MM.1S (cell line): ENCODE measurements at regions not wholly inside any gene's neighbourhood (a gene's known extent, or its start where the extent isn't known, plus 50 kb on each side); places are given as distances from the start of the nearest gene placed in this dataset.

Experiments used
- DNase-seq: peaks from one replicate; pipeline ENCODE4 v3.0.0-alpha.2; 2015
- H2AFZ ChIP-seq: fragments of 300-600 bp; sonication (generic); 2 replicates; pipeline ENCODE4 v1.6.0; 2016; ENCODE audit warnings: antibody characterized with exemption, low read length
- H3F3A ChIP-seq: fragments of 300-600 bp; sonication (generic); 2 replicates; pipeline ENCODE4 v1.6.1; 2016; ENCODE audit warnings: mild to moderate bottlenecking, antibody characterized with exemption, low read length, moderate library complexity, mixed read lengths; ENCODE audit not compliant: insufficient read depth
- H3K27ac ChIP-seq: fragments of 300-600 bp; sonication (generic); 2 replicates; pipeline ENCODE4 v1.5.1; 2016; ENCODE audit warnings: mild to moderate bottlenecking, low read length
- H3K27me3 ChIP-seq: fragments of 300-600 bp; sonication (generic); replicated peaks from 2 replicates; pipeline ENCODE4 v1.6.0; 2016; ENCODE audit warnings: low read length; ENCODE audit not compliant: insufficient read depth
- H3K36me3 ChIP-seq: fragments of 300-600 bp; sonication (generic); replicated peaks from 2 replicates; pipeline ENCODE4 v1.6.1; 2016; ENCODE audit warnings: mild to moderate bottlenecking, low read length, mixed read lengths; ENCODE audit not compliant: insufficient read depth
- H3K4me1 ChIP-seq: fragments of 300-600 bp; sonication (generic); 2 replicates; pipeline ENCODE4 v1.6.1; 2016; ENCODE audit warnings: low read length, mixed read lengths
- H3K4me2 ChIP-seq: fragments of 300-600 bp; sonication (generic); 2 replicates; pipeline ENCODE4 v1.6.0; 2016; ENCODE audit warnings: low read depth, low read length
- H3K4me3 ChIP-seq: fragments of 300-600 bp; sonication (generic); 2 replicates; pipeline ENCODE4 v1.5.1; 2016; ENCODE audit warnings: low read length, mixed read lengths
- H3K79me2 ChIP-seq: fragments of 300-600 bp; sonication (generic); 2 replicates; pipeline ENCODE4 v1.6.1; 2016; ENCODE audit warnings: mixed run types, low read length, mixed read lengths
- H3K9ac ChIP-seq: fragments of 300-600 bp; sonication (generic); 2 replicates; pipeline ENCODE4 v1.6.1; 2016; ENCODE audit warnings: low read length, mixed read lengths
- H3K9me2 ChIP-seq: fragments of 300-600 bp; sonication (generic); replicated peaks from 2 replicates; pipeline ENCODE4 v1.6.1; 2016; ENCODE audit warnings: mild to moderate bottlenecking, low read length, mixed read lengths; ENCODE audit not compliant: insufficient read depth
- H3K9me3 ChIP-seq: fragments of 300-600 bp; sonication (generic); replicated peaks from 2 replicates; pipeline ENCODE4 v1.6.1; 2016; ENCODE audit warnings: mild to moderate bottlenecking, low read length, mixed read lengths; ENCODE audit not compliant: insufficient read depth
- H4K20me1 ChIP-seq: fragments of 300-600 bp; sonication (generic); 2 replicates; pipeline ENCODE4 v1.6.1; 2016; ENCODE audit warnings: mild to moderate bottlenecking, low read length, moderate library complexity, mixed read lengths; ENCODE audit not compliant: insufficient read depth
- EZH2 ChIP-seq: fragments of 300-600 bp; sonication (generic); optimal IDR thresholded peaks from 2 replicates; pipeline ENCODE3; 2017; ENCODE audit warnings: low read depth, mild to moderate bottlenecking, antibody characterized with exemption, low read length, mixed read lengths
- EZH2phosphoT487 ChIP-seq: fragments of 300-600 bp; sonication (generic); IDR thresholded peaks from 2 replicates; pipeline ENCODE4 v1.6.1; 2018; ENCODE audit warnings: antibody characterized with exemption, low read length
- TF ChIP-seq, protein P1 (sequence below): fragments of 300-600 bp; sonication (generic); IDR thresholded peaks from 2 replicates; pipeline ENCODE4 v1.5.1; 2016; ENCODE audit warnings: antibody characterized with exemption, low read length, mixed read lengths

DNA sequence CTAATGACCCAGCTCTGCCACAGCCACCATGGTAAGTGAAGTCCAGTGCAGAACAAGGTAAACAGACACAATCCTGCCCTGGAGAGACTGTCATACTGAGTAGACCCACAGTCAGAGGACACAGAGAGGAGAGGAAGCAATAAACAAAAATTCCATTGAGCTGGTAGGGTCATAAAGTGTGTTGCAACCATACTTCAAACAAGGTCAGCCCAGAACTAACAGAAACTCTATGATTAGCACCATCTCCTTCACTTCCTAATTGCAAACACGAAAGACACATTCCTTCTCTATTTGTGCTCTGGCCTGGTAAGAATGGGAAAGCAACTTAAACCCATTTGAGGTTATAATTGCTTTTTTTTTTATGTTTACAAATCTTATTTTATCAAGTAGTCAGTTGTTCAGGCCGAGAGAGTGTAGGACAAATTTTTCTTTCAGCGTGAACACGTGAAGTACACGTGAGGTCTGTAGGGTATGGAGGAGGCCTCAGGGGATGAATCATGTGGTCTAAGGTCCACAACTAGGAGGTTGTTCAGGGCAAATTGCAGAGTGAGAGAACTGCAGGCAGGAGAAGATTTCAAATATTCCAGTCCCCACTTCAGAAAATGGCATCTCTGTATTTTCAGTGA, 71.4 kb upstream of the GLS start:
- Histone ChIP-seq H4K20me1 (no peaks in the 10 kb centered on the region), H3K4me3 (no peak overlapping the region), H3K4me2 (no peak overlapping the region), H3K9me3 (no peaks in the 10 kb centered on the region), H3K9ac (no peak overlapping the region), H3K9me2 (no peaks in the 10 kb centered on the region), H2AFZ (no peak overlapping the region), H3F3A (no peaks in the 10 kb centered on the region), H3K27ac (no peak overlapping the region), H3K79me2 (no peaks in the 10 kb centered on the region), H3K4me1 (peaks cover 9% of the 10 kb centered on the region), H3K36me3 (no peaks in the 10 kb centered on the region), H3K27me3 (no peaks in the 10 kb centered on the region)
- DNase-seq: no peak
- TF ChIP-seq, protein P1, sequence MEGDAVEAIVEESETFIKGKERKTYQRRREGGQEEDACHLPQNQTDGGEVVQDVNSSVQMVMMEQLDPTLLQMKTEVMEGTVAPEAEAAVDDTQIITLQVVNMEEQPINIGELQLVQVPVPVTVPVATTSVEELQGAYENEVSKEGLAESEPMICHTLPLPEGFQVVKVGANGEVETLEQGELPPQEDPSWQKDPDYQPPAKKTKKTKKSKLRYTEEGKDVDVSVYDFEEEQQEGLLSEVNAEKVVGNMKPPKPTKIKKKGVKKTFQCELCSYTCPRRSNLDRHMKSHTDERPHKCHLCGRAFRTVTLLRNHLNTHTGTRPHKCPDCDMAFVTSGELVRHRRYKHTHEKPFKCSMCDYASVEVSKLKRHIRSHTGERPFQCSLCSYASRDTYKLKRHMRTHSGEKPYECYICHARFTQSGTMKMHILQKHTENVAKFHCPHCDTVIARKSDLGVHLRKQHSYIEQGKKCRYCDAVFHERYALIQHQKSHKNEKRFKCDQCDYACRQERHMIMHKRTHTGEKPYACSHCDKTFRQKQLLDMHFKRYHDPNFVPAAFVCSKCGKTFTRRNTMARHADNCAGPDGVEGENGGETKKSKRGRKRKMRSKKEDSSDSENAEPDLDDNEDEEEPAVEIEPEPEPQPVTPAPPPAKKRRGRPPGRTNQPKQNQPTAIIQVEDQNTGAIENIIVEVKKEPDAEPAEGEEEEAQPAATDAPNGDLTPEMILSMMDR: no peak
- no peak for TF ChIP-seq EZH2phosphoT487
- TF ChIP-seq EZH2: no peak

DNA sequence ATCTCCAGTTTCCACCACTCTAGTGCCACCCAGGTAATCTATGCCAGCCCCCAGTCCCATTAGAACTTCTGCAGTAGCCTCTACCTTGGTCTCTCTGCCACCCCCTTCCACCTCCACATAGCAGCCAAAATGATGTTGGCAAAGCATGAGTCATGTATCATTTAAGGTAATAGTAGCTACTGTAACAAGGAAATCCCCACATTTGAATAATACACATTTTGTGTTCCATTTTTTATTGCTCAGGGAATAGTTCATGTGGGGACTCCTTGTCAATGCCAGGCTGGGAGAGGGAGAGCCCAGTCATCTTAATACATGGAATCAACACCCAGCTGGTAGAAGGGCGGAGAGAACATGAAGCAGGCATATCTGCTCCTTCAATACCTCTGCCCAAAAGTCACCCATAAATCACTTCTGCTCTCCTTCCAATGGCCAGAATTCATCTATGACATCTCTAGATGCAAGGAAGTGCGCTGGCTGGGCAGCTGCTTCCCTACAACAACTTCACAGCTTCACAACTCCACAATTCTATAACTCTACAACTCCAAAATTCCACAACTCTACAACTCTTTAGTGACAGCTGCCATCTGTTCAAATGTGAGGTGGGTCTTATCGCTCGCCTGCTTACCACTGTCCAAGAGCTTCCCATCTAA, 70.6 kb upstream of the GLS start:
- no peaks in the 10 kb centered on the region for H3K9me3 ChIP-seq
- no peaks in the 10 kb centered on the region for H3K9me2 ChIP-seq
- H4K20me1 ChIP-seq: no peaks in the 10 kb centered on the region
- H3K9ac ChIP-seq: no peak overlapping the region
- peaks cover 9% of the 10 kb centered on the region for H3K4me1 ChIP-seq
- no peak overlapping the region for H2AFZ ChIP-seq
- TF ChIP-seq EZH2 (no peak), EZH2phosphoT487 (no peak)
- TF ChIP-seq, protein P1: no peak
- H3K27ac ChIP-seq: no peak overlapping the region
- no peaks in the 10 kb centered on the region for H3F3A ChIP-seq
- H3K4me2 ChIP-seq: no peak overlapping the region
- DNase-seq: no peak
- no peaks in the 10 kb centered on the region for H3K36me3 ChIP-seq
- H3K79me2 ChIP-seq: no peaks in the 10 kb centered on the region
- no peak overlapping the region for H3K4me3 ChIP-seq
- no peaks in the 10 kb centered on the region for H3K27me3 ChIP-seq

DNA sequence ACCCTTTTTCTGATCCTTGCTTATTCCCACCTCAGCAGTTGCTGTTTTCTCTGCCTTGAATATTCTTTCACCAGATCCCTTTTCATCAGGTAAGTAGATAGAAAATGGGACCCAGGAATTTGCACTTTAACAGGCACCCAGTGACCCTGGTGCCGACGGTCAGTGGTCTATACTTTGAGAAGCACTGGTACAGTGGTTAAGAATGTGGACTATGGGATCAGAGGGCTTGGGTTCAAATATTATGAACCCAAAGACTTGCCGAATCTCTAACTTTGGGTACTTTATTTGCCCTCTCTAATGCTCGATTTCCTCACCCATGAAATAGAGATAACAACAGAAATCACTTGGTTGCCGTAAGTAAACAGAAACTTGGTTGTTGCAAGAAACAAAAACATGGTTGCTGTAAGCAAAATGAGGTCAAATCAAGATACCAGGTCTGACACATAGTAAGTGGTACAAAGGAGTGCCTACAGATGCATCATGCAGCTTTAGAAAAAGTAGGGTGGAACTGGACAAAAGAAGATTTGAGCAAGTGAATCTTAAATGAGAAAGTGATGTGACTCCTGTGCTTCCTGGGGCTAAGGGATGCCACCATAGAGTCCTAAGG, 69.5 kb upstream of the GLS start:
- no peak for DNase-seq
- Histone ChIP-seq H3K9ac (no peak overlapping the region), H3K27me3 (no peaks in the 10 kb centered on the region), H3K27ac (no peak overlapping the region), H3K79me2 (no peaks in the 10 kb centered on the region), H3K4me3 (no peak overlapping the region), H3K4me1 (peaks cover 9% of the 10 kb centered on the region), H2AFZ (no peak overlapping the region), H3K4me2 (no peak overlapping the region), H4K20me1 (no peaks in the 10 kb centered on the region), H3K36me3 (no peaks in the 10 kb centered on the region), H3F3A (no peaks in the 10 kb centered on the region), H3K9me2 (no peaks in the 10 kb centered on the region), H3K9me3 (no peaks in the 10 kb centered on the region)
- TF ChIP-seq EZH2phosphoT487 (no peak), EZH2 (no peak)
- TF ChIP-seq, protein P1: no peak
